Hematopoietic multipotent progenitor cell treated with erythropoietin and hydrocortisone succinate and interleukin-3 and kit ligand, for 15 days (in vitro differentiated cells): ENCODE measurements at regions not wholly inside any gene's neighbourhood (a gene's known extent, or its start where the extent isn't known, plus 50 kb on each side); places are given as distances from the start of the nearest gene placed in this dataset.

Source experiments
- DNase-seq: peaks from one replicate; pipeline ENCODE4 v3.0.0-alpha.2; 2015; ENCODE audit warnings: low spot score

GRCh38 chr22:47394504-47395440, 632.3 kb downstream of the TBC1D22A start:
- no peak for DNase-seq

- no peak for DNase-seq
Measured at GRCh38 chr22:47393191-47393590, 630.7 kb downstream of the TBC1D22A start.

- no peak for DNase-seq
Measured at GRCh38 chr22:47392729-47393128, 630.3 kb downstream of the TBC1D22A start.

GRCh38 chr22:47392054-47392347, 629.6 kb downstream of the TBC1D22A start:
- no peak for DNase-seq

- no peak for DNase-seq
Measured at GRCh38 chr22:47391169-47392053, 629.0 kb downstream of the TBC1D22A start.

GRCh38 chr22:47390026-47390970, 627.8 kb downstream of the TBC1D22A start:
- DNase-seq = no peak

- no peak for DNase-seq
Measured at GRCh38 chr22:47389201-47389600, 626.8 kb downstream of the TBC1D22A start.

- no peak for DNase-seq
Measured at GRCh38 chr22:47388778-47389177, 626.3 kb downstream of the TBC1D22A start.

- no peak for DNase-seq
Measured at GRCh38 chr22:47388331-47388730, 625.9 kb downstream of the TBC1D22A start.

GRCh38 chr22:47386812-47387510, 624.5 kb downstream of the TBC1D22A start:
- DNase-seq = no peak

- no peak for DNase-seq
Measured at GRCh38 chr22:47384977-47385376, 622.5 kb downstream of the TBC1D22A start.

GRCh38 chr22:47382164-47382890, 619.9 kb downstream of the TBC1D22A start:
- no peak for DNase-seq

GRCh38 chr22:47381240-47381639, 618.8 kb downstream of the TBC1D22A start:
- no peak for DNase-seq

GRCh38 chr22:47380692-47381091, 618.2 kb downstream of the TBC1D22A start:
- DNase-seq = no peak

GRCh38 chr22:47379037-47379436, 616.6 kb downstream of the TBC1D22A start:
- DNase-seq = no peak

GRCh38 chr22:47377926-47378560, 615.6 kb downstream of the TBC1D22A start:
- no peak for DNase-seq

- no peak for DNase-seq
Measured at GRCh38 chr22:47376901-47377505, 614.6 kb downstream of the TBC1D22A start.

GRCh38 chr22:47376322-47376700, 613.9 kb downstream of the TBC1D22A start:
- no peak for DNase-seq

- DNase-seq = no peak
Measured at GRCh38 chr22:47375621-47376321, 613.3 kb downstream of the TBC1D22A start.
